Keratinocyte (primary cell): ENCODE measurements at regions not wholly inside any gene's neighbourhood (a gene's known extent, or its start where the extent isn't known, plus 50 kb on each side); places are given as distances from the start of the nearest gene placed in this dataset.

ENCODE experiments used
- EZH2 ChIP-seq: IDR thresholded peaks from one replicate; pipeline ENCODE4 v1.6.1; 2012; ENCODE audit warnings: inconsistent platforms, mild to moderate bottlenecking, low read length, moderate library complexity
- TF ChIP-seq, protein P1 (sequence below), 3 experiments: IDR thresholded peaks in 1 of 3; conservative IDR thresholded peaks in 1 of 3; optimal IDR thresholded peaks in 1 of 3; 2 replicates in 2 of 3; 3 replicates in 1 of 3; pipeline versions ENCODE3 to v1.5.1; 2011; ENCODE audit warnings: low read length in 3 of 3, mild to moderate bottlenecking in 3 of 3, moderate library complexity in 2 of 3, control low read depth in 1 of 3, inconsistent platforms in 1 of 3; ENCODE audit not compliant: insufficient read depth in 2 of 3; ENCODE audit errors: extremely low read depth in 1 of 3

GRCh38 chr4:85200106-85200505 is 233.6 kb upstream of the WDFY3 start:
- TF ChIP-seq, protein P1, sequence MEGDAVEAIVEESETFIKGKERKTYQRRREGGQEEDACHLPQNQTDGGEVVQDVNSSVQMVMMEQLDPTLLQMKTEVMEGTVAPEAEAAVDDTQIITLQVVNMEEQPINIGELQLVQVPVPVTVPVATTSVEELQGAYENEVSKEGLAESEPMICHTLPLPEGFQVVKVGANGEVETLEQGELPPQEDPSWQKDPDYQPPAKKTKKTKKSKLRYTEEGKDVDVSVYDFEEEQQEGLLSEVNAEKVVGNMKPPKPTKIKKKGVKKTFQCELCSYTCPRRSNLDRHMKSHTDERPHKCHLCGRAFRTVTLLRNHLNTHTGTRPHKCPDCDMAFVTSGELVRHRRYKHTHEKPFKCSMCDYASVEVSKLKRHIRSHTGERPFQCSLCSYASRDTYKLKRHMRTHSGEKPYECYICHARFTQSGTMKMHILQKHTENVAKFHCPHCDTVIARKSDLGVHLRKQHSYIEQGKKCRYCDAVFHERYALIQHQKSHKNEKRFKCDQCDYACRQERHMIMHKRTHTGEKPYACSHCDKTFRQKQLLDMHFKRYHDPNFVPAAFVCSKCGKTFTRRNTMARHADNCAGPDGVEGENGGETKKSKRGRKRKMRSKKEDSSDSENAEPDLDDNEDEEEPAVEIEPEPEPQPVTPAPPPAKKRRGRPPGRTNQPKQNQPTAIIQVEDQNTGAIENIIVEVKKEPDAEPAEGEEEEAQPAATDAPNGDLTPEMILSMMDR (optimal IDR thresholded peaks at IDR 0.05 in 1 of 3, IDR thresholded peaks at IDR 0.05 in 1 of 3, conservative IDR thresholded peaks at IDR 0.05 in 1 of 3; ENCODE audit: extremely low read depth in 1 of 3, insufficient read depth in 2 of 3, low read length in 3 of 3): no peak
- TF ChIP-seq EZH2: no peak
